ENCODE measurements at regions not wholly inside any gene's neighbourhood (a gene's known extent, or its start where the extent isn't known, plus 50 kb on each side); places are given as distances from the start of the nearest gene placed in this dataset.

DNA sequence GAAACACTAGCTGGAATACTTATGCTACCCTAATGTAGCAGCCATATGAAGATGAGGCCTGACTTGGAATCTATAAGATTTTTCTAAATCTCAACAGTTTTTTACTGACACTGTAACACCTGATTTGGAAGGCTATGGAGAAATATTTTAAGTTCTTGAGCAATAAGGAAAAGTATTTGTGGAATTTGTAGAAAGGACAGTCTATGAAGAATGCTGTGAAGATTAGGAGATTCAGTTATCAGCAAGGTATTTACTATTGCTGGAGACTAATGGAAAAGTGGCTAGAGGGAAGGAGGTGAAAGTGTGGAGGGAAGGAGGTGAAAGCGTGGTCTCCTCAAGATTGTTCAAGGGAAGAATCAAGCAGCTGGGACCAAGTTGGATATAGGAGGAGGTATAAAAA is 190.0 kb upstream of the EMCN start:
- H3K27me3 Mint-ChIP-seq (ENCODE audit: unreplicated experiment), result no peaks in the 10 kb centered on the region
- H3K9me3 Mint-ChIP-seq (ENCODE audit: unreplicated experiment), result no peaks in the 10 kb centered on the region
- no peak overlapping the region for H3K27ac Mint-ChIP-seq (ENCODE audit: unreplicated experiment)
- H3K4me1 Mint-ChIP-seq (ENCODE audit: low read depth, unreplicated experiment), result peaks cover 5% of the 10 kb centered on the region
- TF ChIP-seq, protein P1, sequence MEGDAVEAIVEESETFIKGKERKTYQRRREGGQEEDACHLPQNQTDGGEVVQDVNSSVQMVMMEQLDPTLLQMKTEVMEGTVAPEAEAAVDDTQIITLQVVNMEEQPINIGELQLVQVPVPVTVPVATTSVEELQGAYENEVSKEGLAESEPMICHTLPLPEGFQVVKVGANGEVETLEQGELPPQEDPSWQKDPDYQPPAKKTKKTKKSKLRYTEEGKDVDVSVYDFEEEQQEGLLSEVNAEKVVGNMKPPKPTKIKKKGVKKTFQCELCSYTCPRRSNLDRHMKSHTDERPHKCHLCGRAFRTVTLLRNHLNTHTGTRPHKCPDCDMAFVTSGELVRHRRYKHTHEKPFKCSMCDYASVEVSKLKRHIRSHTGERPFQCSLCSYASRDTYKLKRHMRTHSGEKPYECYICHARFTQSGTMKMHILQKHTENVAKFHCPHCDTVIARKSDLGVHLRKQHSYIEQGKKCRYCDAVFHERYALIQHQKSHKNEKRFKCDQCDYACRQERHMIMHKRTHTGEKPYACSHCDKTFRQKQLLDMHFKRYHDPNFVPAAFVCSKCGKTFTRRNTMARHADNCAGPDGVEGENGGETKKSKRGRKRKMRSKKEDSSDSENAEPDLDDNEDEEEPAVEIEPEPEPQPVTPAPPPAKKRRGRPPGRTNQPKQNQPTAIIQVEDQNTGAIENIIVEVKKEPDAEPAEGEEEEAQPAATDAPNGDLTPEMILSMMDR (IDR thresholded peaks at IDR 0.05; ENCODE audit: partially characterized antibody, unreplicated experiment), result no peak
- DNase-seq, result no peak
- H3K4me3 Mint-ChIP-seq (ENCODE audit: unreplicated experiment), result no peak overlapping the region
- no peaks in the 10 kb centered on the region for H3K36me3 Mint-ChIP-seq (ENCODE audit: unreplicated experiment)

DNA sequence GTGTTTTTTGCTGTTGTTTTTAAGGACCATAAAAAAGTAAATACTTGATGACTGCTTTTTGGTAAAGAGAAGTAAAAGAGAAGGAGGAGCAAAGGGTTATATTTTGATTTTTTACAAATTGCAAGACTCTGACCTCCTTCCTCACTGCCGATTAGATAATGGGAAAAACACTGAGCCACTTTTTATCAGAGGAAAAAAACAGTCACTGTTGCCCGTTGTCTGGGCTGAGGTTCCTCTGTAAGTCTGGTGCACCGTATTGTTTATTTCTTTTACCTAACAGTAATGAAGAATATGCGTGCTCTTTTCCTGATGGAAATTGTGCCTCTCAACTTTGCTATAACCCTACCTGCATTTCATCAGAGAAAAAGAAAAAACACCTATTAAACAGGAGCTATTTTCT is 178.7 kb upstream of the EMCN start:
- Mint-ChIP-seq H3K4me3 (ENCODE audit: unreplicated experiment) (no peak overlapping the region), H3K36me3 (ENCODE audit: unreplicated experiment) (no peaks in the 10 kb centered on the region), H3K4me1 (ENCODE audit: low read depth, unreplicated experiment) (peaks cover 11% of the 10 kb centered on the region), H3K9me3 (ENCODE audit: unreplicated experiment) (peaks cover 2% of the 10 kb centered on the region), H3K27ac (ENCODE audit: unreplicated experiment) (no peak overlapping the region), H3K27me3 (ENCODE audit: unreplicated experiment) (no peaks in the 10 kb centered on the region)
- no peak for DNase-seq
- TF ChIP-seq, protein P1 (IDR thresholded peaks at IDR 0.05; ENCODE audit: partially characterized antibody, unreplicated experiment), result no peak

DNA sequence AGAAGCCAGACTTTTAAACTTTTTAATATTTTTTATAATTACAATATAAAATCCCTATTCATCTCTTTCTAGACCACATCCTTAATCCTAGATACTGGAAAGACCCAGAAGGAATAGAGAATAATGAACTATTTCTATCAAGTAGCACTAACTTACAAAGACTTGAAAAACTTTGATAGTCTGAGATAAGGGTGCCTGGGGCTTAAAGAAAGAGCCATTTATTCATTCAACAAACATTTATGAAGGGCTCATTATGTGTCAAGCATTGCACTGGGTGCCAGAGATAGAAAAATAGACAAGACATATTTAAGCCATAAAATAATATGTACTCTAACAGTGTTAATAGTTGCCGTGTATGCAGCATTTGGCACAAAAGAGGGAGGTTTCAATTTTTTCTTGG is 178.0 kb upstream of the EMCN start:
- Mint-ChIP-seq H3K4me1 (ENCODE audit: low read depth, unreplicated experiment) (peaks cover 11% of the 10 kb centered on the region), H3K9me3 (ENCODE audit: unreplicated experiment) (peaks cover 2% of the 10 kb centered on the region), H3K27me3 (ENCODE audit: unreplicated experiment) (no peaks in the 10 kb centered on the region), H3K36me3 (ENCODE audit: unreplicated experiment) (no peaks in the 10 kb centered on the region), H3K4me3 (ENCODE audit: unreplicated experiment) (no peak overlapping the region), H3K27ac (ENCODE audit: unreplicated experiment) (no peak overlapping the region)
- DNase-seq, result no peak
- TF ChIP-seq, protein P1 (IDR thresholded peaks at IDR 0.05; ENCODE audit: partially characterized antibody, unreplicated experiment), result no peak

DNA sequence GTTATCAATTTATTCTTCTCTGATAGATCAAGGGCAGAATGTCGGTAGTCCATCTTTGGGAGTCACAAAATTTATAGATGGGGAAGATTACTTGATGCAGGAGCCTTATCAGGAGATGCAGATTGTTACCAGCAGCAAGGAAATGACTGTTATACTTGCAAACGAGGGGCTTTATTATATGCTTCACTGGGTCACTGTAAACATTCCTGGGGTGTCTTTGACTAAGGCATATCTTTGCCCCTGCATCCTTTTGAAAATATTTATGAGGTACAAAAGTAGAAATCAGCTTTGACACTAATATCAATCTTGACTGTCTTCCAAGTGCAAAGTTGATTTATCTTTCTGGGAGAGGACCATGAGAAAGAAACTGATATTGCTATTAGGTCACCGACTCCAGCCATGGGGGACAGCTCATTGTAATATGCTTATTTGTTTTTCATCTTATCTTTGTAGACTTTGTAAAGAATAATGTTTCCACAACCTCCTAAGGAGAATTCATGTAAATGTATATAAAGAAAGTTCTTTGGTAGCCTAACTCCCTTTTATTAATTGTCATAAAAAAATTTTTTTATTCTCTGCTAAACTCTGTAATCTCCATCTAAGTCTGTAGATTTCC is 177.3 kb upstream of the EMCN start:
- Mint-ChIP-seq H3K4me1 (ENCODE audit: low read depth, unreplicated experiment) (peaks cover 11% of the 10 kb centered on the region), H3K36me3 (ENCODE audit: unreplicated experiment) (no peaks in the 10 kb centered on the region), H3K4me3 (ENCODE audit: unreplicated experiment) (no peak overlapping the region), H3K27ac (ENCODE audit: unreplicated experiment) (no peak overlapping the region), H3K27me3 (ENCODE audit: unreplicated experiment) (no peaks in the 10 kb centered on the region), H3K9me3 (ENCODE audit: unreplicated experiment) (peaks cover 2% of the 10 kb centered on the region)
- no peak for DNase-seq
- TF ChIP-seq, protein P1 (IDR thresholded peaks at IDR 0.05; ENCODE audit: partially characterized antibody, unreplicated experiment), result no peak

DNA sequence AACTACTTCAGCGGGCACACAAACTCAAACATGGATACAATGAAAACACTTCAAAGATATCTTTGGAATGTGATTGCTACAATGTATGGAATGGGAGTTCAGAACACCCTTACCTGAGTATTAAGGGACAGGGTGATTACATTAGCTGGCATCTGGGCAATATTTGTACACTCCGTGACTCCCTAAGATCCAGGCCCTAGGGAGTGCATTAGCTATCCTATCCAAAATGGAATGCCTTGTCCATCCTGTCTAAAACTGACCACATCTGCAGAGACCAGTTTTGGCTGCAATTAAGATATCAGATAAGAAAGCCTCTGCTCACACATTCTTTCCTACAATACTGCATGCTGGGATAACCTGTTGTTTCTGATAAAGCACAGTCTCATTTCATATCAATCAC is 176.6 kb upstream of the EMCN start:
- TF ChIP-seq, protein P1 (IDR thresholded peaks at IDR 0.05; ENCODE audit: partially characterized antibody, unreplicated experiment), result no peak
- H3K4me3 Mint-ChIP-seq (ENCODE audit: unreplicated experiment), result no peak overlapping the region
- no peak for DNase-seq
- no peaks in the 10 kb centered on the region for H3K27me3 Mint-ChIP-seq (ENCODE audit: unreplicated experiment)
- H3K36me3 Mint-ChIP-seq (ENCODE audit: unreplicated experiment), result no peaks in the 10 kb centered on the region
- peaks cover 11% of the 10 kb centered on the region for H3K4me1 Mint-ChIP-seq (ENCODE audit: low read depth, unreplicated experiment)
- peaks cover 2% of the 10 kb centered on the region for H3K9me3 Mint-ChIP-seq (ENCODE audit: unreplicated experiment)
- no peak overlapping the region for H3K27ac Mint-ChIP-seq (ENCODE audit: unreplicated experiment)

Measured in glutamatergic neuron (in vitro differentiated cells).